Body of pancreas (tissue), 4 donors: ENCODE measurements at regions not wholly inside any gene's neighbourhood (a gene's known extent, or its start where the extent isn't known, plus 50 kb on each side); places are given as distances from the start of the nearest gene placed in this dataset.

Experiments used
- POLR2A ChIP-seq, 3 donors: fragments of 450-650 bp; IDR thresholded peaks; one replicate each; pipeline ENCODE4 v1.6.1; 2016; ENCODE audit warnings: antibody characterized with exemption in 3 of 3, mild to moderate bottlenecking in 2 of 3
- TF ChIP-seq, protein P1 (sequence below), 7 experiments: fragments of 450-650 bp in 4 of 7; fragments of 200-600 bp in 3 of 7; sonication (generic) in 3 of 7; IDR thresholded peaks; one replicate each; pipeline ENCODE4 v1.5.1; 2016 to 2019; ENCODE audit warnings: antibody characterized with exemption in 7 of 7

DNA sequence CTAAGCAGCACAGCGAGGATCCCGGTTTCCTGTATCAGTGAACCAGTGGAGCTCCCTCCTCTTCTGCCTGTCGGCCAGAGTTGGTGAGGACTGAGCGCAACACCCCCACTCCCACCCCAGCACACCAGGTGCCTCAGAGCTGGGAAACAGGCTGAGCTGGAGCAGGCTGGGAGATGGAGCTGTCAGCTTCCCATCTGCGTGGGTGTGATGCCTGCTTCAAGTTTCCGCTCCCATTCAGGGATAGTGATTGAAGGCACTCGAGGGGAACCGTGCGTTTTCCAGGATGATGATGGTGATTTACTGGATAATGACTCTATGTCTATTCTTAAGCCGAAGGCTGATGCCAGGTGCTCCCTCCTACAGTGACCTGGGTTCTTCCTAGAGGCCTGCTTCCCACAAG lies 144.5 kb downstream of the TMEM132E start:
- TF ChIP-seq, protein P1, sequence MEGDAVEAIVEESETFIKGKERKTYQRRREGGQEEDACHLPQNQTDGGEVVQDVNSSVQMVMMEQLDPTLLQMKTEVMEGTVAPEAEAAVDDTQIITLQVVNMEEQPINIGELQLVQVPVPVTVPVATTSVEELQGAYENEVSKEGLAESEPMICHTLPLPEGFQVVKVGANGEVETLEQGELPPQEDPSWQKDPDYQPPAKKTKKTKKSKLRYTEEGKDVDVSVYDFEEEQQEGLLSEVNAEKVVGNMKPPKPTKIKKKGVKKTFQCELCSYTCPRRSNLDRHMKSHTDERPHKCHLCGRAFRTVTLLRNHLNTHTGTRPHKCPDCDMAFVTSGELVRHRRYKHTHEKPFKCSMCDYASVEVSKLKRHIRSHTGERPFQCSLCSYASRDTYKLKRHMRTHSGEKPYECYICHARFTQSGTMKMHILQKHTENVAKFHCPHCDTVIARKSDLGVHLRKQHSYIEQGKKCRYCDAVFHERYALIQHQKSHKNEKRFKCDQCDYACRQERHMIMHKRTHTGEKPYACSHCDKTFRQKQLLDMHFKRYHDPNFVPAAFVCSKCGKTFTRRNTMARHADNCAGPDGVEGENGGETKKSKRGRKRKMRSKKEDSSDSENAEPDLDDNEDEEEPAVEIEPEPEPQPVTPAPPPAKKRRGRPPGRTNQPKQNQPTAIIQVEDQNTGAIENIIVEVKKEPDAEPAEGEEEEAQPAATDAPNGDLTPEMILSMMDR (IDR thresholded peaks at IDR 0.05) = no peak
- no peak for TF ChIP-seq POLR2A (IDR thresholded peaks at IDR 0.05)
